Stimulated activated CD8-positive, alpha-beta memory T cell treated with anti-CD3 and anti-CD28 coated beads, Interleukin-2, amount 100 ng/mL, for 48 hours (primary cell): ENCODE measurements at regions not wholly inside any gene's neighbourhood (a gene's known extent, or its start where the extent isn't known, plus 50 kb on each side); places are given as distances from the start of the nearest gene placed in this dataset.
"Not testable (repeated sequence)": the region's sequence is repeated elsewhere in the genome, so short reads cannot be mapped to it uniquely, and the experiment has no call there.

Experiments used
- DNase-seq, 2 donors: peaks; one replicate each; pipeline ENCODE4 v3.0.0-alpha.2; 2020; ENCODE audit warnings: low read depth in 2 of 2

- DNase-seq, result peak in 1 of 2 donors; percentile 3
Measured at GRCh38 chr5:23977997-23978396, 470.6 kb downstream of the PRDM9 start.

DNA sequence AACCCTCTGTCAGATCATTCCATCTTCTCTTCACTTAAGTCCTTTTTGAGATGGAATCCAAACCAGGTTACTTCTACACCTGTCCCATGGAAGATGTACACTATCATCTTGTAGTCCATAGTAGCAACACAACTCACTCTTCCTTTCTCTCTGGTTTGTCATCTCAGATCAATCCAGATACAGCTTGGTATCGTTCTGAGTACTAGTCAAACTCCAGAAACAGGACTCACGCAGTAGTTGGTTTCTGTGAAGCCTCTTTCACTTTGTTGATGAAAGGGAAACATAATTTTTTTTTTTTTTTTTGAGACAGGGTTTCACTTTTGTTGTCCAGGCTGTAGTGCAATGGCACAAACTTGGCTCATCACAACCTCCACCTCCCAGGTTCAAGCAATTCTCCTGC lies 484.0 kb downstream of the PRDM9 start:
- DNase-seq, result no peak

DNA sequence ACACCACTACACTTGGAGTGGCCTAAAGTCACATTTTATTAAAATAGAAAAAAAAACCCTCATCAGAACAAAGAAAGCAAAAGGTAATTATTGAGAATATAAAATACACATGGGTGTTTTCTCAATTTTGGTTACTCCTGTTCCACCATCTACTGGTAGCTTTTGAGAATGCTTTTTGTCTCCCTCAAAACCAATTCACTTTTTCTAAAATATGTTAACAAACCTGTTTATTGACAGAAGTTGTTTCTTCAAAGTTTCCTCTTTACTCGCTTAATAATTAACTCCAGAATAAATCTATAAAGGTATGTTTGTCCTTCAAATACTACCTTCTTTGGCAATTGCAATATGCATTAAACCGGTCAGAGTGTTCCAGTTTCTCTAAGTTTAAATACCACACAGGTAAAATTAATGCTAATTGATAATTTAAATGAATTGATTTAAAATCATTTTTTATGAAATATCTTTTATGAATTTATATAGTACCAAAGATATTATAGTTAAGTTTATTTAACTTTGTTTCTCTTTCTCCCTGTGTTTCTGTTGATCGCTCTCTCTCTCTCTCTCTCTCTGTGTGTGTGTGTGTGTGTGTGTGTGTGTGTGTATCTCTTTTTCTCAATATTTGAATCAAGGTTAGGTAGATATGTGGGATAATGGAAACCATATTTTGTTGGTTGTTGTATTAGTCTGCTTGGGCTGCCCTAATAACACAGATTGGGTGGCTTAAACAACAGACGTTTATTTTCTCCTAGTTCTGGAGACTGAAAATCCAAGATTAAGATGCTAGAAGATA lies 487.4 kb downstream of the PRDM9 start:
- no peak for DNase-seq

DNA sequence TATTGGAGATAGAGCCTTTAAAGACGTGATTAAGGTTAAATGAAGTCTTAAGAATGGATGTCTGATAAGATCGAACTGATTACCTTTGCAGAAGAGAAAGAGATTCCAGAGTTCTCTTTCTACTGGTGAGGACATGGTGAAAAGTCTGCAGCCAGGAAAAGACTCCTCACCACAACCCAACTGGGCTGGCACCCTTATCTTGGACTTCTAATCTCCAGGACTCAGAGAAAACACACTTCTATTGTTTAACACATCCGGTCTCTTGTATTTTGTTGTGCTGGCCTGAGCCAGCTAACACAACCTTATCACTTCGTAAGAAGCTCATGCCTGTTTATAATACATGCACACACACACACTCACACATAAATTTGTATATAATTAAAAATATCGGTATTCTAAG lies 489.1 kb downstream of the PRDM9 start:
- DNase-seq, result no peak

- no peak for DNase-seq
Measured at GRCh38 chr5:24005384-24005783, 498.0 kb downstream of the PRDM9 start.

DNA sequence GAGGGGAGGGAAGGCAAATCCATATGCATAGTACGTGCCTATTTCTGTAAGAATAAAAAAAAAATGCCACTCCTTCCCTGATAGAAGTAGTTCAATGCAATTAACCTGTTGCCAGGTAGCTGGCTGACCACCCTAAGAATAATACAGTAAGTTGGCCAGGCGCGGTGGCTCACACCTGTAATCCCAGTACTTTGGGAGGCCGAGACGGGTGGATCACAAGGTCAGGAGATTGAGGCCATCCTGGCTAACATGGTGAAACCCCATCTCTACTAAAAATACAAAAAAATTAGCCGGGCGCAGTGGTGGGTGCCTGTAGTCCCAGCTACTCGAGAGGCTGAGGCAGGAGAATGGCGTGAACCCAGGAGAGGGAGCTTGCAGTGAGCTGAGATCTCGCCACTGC lies 510.3 kb downstream of the PRDM9 start:
- not testable (repeated sequence) for DNase-seq

DNA sequence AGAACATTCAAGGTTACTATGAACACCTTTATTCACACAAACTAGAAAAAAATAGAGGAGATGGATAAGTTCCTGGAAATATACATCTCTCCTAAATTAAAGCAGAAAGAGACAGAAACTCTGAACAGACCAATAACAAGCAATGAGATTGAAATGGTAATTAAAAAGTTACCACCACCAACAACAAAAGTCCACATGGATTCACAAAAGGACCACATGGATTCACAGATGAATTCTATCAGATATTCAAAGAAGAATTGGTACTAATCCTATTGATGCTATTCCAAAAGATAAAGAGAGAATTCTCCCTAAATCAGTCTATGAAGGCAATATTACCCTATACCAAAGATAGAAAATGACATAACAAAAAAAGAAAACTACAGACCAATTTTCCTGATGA lies 518.9 kb downstream of the PRDM9 start:
- no peak for DNase-seq

GRCh38 chr5:24042688-24043087 lies 535.3 kb downstream of the PRDM9 start:
- no peak for DNase-seq

GRCh38 chr5:24045046-24045445 lies 537.6 kb downstream of the PRDM9 start:
- no peak for DNase-seq

DNA sequence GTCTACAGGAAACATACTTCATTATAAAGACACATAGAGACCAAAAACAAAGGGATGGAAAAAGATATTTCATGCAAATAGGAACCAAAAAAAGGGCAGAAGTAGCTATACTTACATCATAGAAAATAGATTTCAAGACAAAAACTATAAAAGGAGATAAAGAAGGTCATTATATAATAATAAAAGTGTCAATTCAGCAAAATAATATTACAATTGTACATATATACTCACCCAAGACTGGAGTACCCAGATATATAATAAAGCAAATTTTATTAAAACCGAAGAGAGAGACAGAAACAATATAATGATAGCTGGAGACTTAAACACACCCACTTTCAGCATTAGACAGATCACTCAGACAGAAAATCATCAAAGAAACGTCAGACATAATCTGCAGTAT lies 546.3 kb downstream of the PRDM9 start:
- no peak for DNase-seq

GRCh38 chr5:24059006-24059405 lies 551.6 kb downstream of the PRDM9 start:
- no peak for DNase-seq

DNA sequence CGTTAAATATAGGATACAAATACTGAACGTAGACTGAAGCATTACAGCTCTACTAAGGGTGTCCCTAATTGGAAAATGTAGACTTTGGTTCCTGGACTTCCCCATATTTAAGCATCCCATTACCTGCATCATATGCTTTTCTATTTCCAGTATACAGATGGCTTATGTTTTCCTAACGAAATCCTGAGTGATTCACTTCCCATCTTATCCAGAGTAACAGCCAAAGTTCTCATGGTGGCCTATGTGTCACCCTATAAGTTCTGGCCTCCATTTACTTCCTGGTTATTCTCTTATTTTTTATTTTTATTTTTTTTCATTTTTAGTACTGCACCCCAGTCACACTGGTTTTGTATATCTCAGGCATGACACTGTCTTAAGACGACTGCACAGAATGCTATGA lies 552.3 kb downstream of the PRDM9 start:
- no peak for DNase-seq

DNA sequence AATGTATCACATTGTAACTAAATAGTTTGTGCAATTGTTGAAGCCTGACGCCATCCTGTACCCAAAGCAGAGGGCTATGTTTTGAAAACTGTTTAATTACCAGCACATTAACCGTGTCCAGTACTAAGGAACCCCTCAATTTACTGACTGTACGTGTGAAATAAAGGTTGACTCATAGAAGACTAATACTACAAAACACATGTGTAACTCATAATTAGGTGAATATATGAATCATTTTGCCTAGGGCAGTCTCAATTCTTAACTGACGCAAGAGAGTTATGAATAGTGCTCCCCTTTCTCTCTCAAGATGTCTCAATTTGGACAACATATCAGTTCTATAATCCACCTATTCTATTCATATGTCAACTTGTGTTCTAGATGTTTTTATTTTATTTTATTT lies 558.4 kb downstream of the PRDM9 start:
- DNase-seq, result no peak

DNA sequence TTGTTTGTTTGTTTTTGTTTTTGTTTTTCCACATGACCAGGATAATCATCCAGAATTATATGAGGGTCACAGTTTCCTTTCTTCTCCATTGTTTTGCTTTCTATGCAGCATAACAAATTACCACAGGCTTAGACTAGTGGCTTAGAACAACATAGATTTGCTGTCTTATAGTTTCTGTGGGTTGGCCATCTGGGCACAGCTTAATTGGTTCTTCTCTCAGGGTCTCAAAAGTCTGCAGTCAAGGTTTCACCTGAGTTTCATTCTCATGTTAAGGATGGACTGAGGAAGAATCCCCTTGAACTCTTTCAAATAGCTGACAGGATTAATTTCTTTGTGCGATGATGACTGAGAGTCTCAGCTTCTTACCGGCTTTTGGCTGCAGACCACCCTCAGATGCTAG lies 559.8 kb downstream of the PRDM9 start:
- no peak for DNase-seq

GRCh38 chr5:24068524-24068923 lies 561.1 kb downstream of the PRDM9 start:
- DNase-seq, result no peak

DNA sequence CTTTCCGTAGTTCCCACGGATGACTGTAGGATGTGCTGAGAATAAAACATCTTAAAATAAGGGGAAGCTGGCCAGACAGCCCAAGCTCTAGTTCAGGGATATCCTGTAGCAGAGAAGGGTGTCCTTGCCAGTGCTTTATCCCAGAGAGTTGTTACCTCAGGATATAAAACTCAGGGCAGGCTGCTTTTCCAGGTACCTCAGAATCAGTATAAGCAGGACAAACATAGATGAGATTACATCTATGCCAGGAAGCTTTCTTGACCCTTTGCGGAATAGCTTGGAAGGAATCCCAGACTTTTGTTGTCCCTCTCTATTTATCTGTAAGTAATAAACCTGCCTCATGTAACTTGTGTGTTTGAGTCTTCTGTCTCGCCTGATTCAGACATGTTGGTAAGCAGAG lies 565.7 kb downstream of the PRDM9 start:
- no peak for DNase-seq

DNA sequence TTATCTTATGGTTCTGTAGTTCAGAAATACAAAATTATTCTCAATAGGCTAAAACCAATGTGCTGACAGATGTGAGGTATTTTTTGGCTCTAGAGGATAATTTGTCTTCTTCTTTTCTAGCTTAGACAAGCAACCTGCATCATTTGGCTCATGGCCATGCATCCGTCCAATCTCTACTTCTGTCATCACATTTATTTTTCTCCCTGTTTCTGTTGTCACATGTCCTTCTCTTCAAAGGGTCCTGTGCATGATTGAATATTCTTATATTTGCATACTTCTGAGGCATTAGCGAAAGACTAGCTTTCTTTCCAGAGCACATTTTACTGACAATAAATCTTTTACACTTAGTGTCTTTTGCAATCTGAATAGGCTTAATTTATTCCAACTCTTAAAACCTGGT lies 564.7 kb downstream of the CDH10 start:
- no peak for DNase-seq

DNA sequence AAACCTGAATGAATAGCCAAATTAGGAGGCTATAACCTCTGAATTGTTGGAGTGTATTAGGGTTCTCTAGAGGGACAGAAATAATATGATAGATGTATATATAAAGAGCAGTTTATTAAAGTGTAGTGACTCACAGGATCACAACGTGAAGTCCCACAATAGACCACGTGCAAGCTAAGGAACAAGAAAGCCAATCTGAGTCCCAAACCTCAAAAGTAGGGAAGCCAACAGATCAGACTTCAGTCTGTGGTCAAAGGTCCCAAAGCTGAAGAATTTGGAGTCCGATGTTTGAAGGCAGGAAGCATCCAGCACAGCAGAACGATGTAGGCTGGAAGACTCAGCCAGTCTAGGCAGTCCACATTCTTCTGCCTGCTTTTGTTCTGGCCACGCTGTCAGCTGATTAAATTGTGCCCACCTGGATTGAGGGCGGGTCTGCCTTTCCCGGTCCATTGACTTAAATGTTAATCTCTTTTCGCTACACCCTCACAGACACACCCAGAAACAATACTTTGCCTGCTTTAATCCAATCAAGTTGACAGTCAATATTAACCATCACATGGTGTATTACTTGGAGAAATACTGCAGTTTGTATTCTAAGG lies 550.6 kb downstream of the CDH10 start:
- DNase-seq, result no peak

DNA sequence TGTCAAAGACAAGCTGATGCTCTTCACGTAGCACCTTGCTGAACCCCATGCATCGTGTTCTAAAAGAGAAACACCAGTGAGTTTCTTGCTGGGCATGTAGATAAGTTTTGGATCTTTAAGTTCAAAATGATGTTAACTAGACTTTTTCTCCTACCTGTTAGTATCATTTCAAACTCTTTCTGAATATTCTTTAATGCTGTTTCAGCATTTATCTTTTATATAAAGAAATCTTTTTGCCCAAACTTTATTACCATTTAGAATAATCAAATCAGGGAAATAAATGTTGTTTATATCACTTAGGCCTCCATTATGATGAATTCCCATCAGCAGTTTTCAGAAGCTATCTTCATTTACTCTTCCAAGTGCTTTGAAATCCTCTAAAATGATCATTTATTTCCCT lies 542.8 kb downstream of the CDH10 start:
- no peak for DNase-seq

- DNase-seq, result no peak
Measured at GRCh38 chr5:24103451-24104023, 541.2 kb downstream of the CDH10 start.

GRCh38 chr5:24110004-24110615 lies 534.7 kb downstream of the CDH10 start:
- no peak for DNase-seq

GRCh38 chr5:24112420-24112819 lies 532.4 kb downstream of the CDH10 start:
- DNase-seq, result no peak

DNA sequence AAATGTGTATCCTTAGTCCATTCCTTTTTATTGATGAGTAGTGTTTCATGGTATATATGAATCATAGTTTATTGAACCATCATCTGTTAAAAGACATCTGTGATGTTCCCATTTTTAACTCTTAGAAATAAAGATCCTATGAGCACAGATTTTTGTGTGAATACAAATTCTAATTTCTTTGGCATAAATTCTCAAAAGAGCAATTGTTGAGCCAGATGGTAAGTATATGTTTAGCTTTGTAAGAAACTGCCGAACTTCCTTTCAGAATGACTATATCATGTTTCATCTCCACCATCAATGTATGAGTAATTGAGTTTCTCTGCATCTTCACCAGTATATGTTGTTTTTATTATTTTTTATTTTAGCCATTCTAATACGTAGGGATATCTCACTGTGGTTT lies 526.4 kb downstream of the CDH10 start:
- DNase-seq, result no peak
